ENCODE measurements at regions not wholly inside any gene's neighbourhood (a gene's known extent, or its start where the extent isn't known, plus 50 kb on each side); places are given as distances from the start of the nearest gene placed in this dataset.
A peak's percentile ranks its signal among the peaks of the same experiment; 100 is the strongest.

DNA sequence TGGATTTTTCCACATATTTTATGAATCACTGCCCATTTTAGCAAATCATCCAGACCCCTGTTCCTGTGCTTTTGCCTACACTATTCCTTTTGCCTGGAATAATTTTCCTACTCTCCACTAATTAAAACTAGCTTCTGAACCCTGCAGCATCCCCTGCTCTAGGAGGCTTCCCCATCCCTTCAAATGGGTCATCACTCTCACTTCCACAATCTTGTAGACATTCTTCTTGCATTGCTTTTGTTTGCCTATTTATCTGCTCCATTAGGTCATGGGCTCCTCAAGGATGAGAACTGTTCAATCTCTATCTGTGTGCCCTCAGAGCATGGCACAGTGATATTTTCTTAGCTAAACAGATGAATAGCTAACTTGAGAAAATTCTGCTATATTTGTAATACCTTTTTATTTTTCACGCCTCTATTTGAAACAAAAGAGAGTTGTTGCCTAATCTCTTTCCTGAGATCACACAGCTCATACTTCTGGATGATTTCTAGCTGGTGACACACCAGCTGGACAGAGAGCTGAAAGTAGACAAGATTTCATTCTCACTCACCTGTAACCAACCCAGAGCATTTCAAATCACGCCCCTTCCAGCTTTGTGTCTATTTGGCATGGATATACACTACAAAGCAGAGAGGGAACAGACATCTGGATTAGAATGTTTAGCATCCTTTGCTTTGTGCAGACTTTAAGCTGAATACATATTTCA is 466.0 kb downstream of the FOXO1 start:
- Histone ChIP-seq H3K27me3 (ENCODE audit: control insufficient read depth in 5 of 5, insufficient read depth in 4 of 5, low read length in 5 of 5) (no peaks in the 10 kb centered on the region), H3K36me3 (ENCODE audit: control insufficient read depth in 5 of 5, insufficient read depth in 5 of 5, low read length in 5 of 5) (peaks cover 0 to 2% (median 0%) of the 10 kb centered on the region in 5 donors), H3K27ac (ENCODE audit: low read depth, low read length) (no peak overlapping the region), H3K4me1 (ENCODE audit: control insufficient read depth in 5 of 5, insufficient read depth in 5 of 5, low read length in 5 of 5) (no peaks in the 10 kb centered on the region), H3K4me3 (ENCODE audit: low read depth in 1 of 5, low read length in 5 of 5) (no peak overlapping the region), H3K9me3 (ENCODE audit: control insufficient read depth in 5 of 5, low read length in 5 of 5) (peaks cover 3 to 9% (median 6%) of the 10 kb centered on the region in 5 donors), H3K9ac (ENCODE audit: low read length in 5 of 5) (no peak overlapping the region)

DNA sequence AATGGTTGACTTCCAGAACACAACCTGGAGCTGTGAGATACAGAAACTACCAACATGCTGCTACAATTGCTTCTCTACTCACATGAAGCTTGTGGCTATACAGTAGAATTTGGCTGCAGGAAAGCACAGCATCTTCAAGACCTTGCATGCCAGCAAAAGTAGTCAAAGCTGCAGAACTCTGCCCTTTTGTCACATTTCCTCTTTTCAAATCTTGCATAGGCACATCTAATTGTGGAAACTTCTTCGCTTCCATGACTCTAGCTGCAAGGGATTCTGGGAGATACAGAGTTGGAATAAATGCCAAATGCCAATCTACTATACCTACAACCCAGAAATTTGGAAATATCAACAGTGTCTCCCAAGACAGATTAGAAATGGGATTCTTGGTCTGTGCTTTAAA is 462.2 kb downstream of the FOXO1 start:
- Histone ChIP-seq H3K9ac (ENCODE audit: low read length in 5 of 5) (no peak overlapping the region), H3K4me1 (ENCODE audit: control insufficient read depth in 5 of 5, insufficient read depth in 5 of 5, low read length in 5 of 5) (peaks cover 0 to 8% (median 0%) of the 10 kb centered on the region in 5 donors), H3K4me3 (ENCODE audit: low read depth in 1 of 5, low read length in 5 of 5) (peak overlapping the region in 1 of 5 donors; percentile 10), H3K36me3 (ENCODE audit: control insufficient read depth in 5 of 5, insufficient read depth in 5 of 5, low read length in 5 of 5) (peaks cover 0 to 2% (median 0%) of the 10 kb centered on the region in 5 donors), H3K9me3 (ENCODE audit: control insufficient read depth in 5 of 5, low read length in 5 of 5) (peaks cover 3 to 9% (median 6%) of the 10 kb centered on the region in 5 donors), H3K27me3 (ENCODE audit: control insufficient read depth in 5 of 5, insufficient read depth in 4 of 5, low read length in 5 of 5) (no peaks in the 10 kb centered on the region), H3K27ac (ENCODE audit: low read depth, low read length) (no peak overlapping the region)

DNA sequence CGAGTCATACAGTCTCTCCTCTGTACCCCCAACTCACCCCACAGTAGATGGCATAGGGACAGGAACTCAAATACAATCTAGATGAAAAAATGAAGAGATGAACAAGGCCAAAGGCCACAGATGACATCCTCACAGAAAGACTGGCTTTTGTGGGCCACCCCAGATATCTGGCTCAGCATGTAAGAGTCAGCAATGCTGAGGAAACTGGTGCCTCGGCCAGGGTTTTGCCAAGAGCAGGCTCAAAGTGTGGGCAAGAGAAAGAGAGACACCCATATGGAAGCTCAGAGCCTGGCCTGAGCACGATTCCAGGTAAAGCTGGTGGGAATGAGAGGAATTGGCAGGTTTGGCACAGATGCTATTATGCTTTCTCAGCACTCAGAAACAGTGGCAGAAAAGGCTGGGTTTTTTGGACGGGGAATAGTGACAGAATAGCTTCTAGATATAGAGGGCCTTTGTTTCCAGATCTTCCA is 460.6 kb downstream of the FOXO1 start:
- Histone ChIP-seq H3K9ac (ENCODE audit: low read length in 5 of 5) (no peak overlapping the region), H3K27ac (ENCODE audit: low read depth, low read length) (no peak overlapping the region)

DNA sequence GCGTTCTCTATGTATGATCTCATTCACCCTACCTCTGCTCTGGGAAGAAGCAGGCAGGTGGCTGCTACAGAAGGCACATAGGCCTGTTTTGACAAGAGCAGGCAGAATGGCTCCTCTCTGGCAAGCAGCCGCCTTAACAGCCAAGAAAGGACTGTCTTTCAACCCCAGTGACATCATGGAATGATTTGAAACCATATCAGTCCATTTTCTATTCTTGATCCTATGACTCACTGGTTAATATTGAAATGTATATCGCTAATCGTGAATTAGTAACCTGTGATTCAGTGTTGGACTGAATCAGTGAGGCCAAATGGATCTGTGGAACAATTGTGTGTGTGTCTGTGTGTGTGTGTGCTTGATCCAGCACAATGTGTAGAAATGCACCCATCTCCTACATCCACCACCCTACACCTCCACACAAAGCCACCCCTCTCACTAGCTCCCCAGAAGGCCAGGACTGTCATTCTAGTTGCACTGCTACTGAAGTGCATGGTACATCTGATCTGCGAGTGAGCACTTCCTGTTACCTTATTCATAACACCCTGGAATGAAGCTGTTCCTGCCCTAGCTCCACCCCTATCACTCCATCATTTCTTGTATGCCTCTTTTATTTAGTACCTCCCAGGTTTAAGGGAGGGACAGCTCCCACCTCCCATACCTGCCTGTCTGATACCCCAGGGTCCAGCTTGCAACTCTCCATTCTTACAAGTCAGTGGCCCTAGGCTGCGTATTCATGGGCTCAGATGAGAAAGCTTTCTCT is 460.0 kb downstream of the FOXO1 start:
- H3K27me3 ChIP-seq (ENCODE audit: control insufficient read depth in 5 of 5, insufficient read depth in 4 of 5, low read length in 5 of 5): no peaks in the 10 kb centered on the region
- H3K9ac ChIP-seq (ENCODE audit: low read length in 5 of 5): no peak overlapping the region
- H3K36me3 ChIP-seq (ENCODE audit: control insufficient read depth in 5 of 5, insufficient read depth in 5 of 5, low read length in 5 of 5): peaks cover 0 to 2% (median 0%) of the 10 kb centered on the region in 5 donors
- no peak overlapping the region for H3K4me3 ChIP-seq (ENCODE audit: low read depth in 1 of 5, low read length in 5 of 5)
- no peak overlapping the region for H3K27ac ChIP-seq (ENCODE audit: low read depth, low read length)
- peaks cover 3 to 9% (median 6%) of the 10 kb centered on the region in 5 donors for H3K9me3 ChIP-seq (ENCODE audit: control insufficient read depth in 5 of 5, low read length in 5 of 5)
- peaks cover 0 to 8% (median 0%) of the 10 kb centered on the region in 5 donors for H3K4me1 ChIP-seq (ENCODE audit: control insufficient read depth in 5 of 5, insufficient read depth in 5 of 5, low read length in 5 of 5)

More for the DNA sequence above, 460.6 kb downstream of the FOXO1 start:
- no peak overlapping the region for H3K4me3 ChIP-seq (ENCODE audit: low read depth in 1 of 5, low read length in 5 of 5)
- peaks cover 0 to 8% (median 0%) of the 10 kb centered on the region in 5 donors for H3K4me1 ChIP-seq (ENCODE audit: control insufficient read depth in 5 of 5, insufficient read depth in 5 of 5, low read length in 5 of 5)
- H3K36me3 ChIP-seq (ENCODE audit: control insufficient read depth in 5 of 5, insufficient read depth in 5 of 5, low read length in 5 of 5): peaks cover 0 to 2% (median 0%) of the 10 kb centered on the region in 5 donors
- peaks cover 3 to 9% (median 6%) of the 10 kb centered on the region in 5 donors for H3K9me3 ChIP-seq (ENCODE audit: control insufficient read depth in 5 of 5, low read length in 5 of 5)
- H3K27me3 ChIP-seq (ENCODE audit: control insufficient read depth in 5 of 5, insufficient read depth in 4 of 5, low read length in 5 of 5): no peaks in the 10 kb centered on the region

DNA sequence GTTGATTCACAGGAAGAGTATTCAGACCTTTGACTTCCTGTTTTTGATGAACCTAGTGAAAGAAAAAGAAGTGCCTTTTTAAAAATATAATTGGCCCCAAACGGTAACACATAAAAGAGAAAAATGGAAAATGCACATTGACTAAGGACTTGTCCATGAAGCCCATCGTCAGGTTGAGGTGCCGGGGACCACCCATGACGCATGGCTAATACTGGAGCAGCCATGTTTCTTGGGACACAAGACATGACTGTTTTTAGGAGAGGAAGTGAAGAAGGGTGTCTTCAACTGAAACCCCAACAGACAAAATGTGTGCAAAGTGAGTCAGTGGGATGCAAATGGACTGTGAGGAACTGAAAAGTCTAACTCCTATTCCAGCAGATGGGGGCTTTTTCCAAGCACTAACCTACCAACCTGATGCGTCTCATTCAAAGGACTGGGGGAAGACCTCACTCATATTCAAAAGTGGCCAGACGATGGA is 459.4 kb downstream of the FOXO1 start:
- peaks cover 0 to 2% (median 0%) of the 10 kb centered on the region in 5 donors for H3K36me3 ChIP-seq (ENCODE audit: control insufficient read depth in 5 of 5, insufficient read depth in 5 of 5, low read length in 5 of 5)
- peaks cover 3 to 9% (median 6%) of the 10 kb centered on the region in 5 donors for H3K9me3 ChIP-seq (ENCODE audit: control insufficient read depth in 5 of 5, low read length in 5 of 5)
- H3K4me3 ChIP-seq (ENCODE audit: low read depth in 1 of 5, low read length in 5 of 5): no peak overlapping the region
- H3K4me1 ChIP-seq (ENCODE audit: control insufficient read depth in 5 of 5, insufficient read depth in 5 of 5, low read length in 5 of 5): peaks cover 0 to 8% (median 0%) of the 10 kb centered on the region in 5 donors
- no peak overlapping the region for H3K9ac ChIP-seq (ENCODE audit: low read length in 5 of 5)
- no peaks in the 10 kb centered on the region for H3K27me3 ChIP-seq (ENCODE audit: control insufficient read depth in 5 of 5, insufficient read depth in 4 of 5, low read length in 5 of 5)
- no peak overlapping the region for H3K27ac ChIP-seq (ENCODE audit: low read depth, low read length)

DNA sequence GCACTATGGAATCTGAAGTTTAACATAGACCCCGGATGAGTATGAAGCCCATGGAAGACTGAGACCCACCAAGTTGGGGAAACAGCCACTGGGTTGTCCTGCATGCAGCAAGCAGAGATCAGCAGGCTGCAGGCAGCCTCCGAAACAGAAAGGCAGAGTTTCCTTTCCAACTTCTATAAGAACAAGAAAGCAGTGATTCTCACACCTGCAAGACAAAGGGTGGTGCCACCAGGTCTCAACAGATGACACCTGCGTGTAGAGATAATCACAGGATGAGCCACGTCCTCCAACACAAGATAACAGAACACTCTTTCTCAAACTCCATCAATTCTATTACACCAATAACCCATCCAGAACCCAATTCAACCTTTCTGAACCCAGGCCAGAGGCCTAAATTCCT is 457.9 kb downstream of the FOXO1 start:
- Histone ChIP-seq H3K9ac (ENCODE audit: low read length in 5 of 5) (no peak overlapping the region), H3K9me3 (ENCODE audit: control insufficient read depth in 5 of 5, low read length in 5 of 5) (peaks cover 3 to 9% (median 6%) of the 10 kb centered on the region in 5 donors), H3K36me3 (ENCODE audit: control insufficient read depth in 5 of 5, insufficient read depth in 5 of 5, low read length in 5 of 5) (peaks cover 0 to 2% (median 0%) of the 10 kb centered on the region in 5 donors), H3K4me3 (ENCODE audit: low read depth in 1 of 5, low read length in 5 of 5) (no peak overlapping the region), H3K4me1 (ENCODE audit: control insufficient read depth in 5 of 5, insufficient read depth in 5 of 5, low read length in 5 of 5) (peaks cover 0 to 8% (median 0%) of the 10 kb centered on the region in 5 donors), H3K27ac (ENCODE audit: low read depth, low read length) (no peak overlapping the region), H3K27me3 (ENCODE audit: control insufficient read depth in 5 of 5, insufficient read depth in 4 of 5, low read length in 5 of 5) (no peaks in the 10 kb centered on the region)

DNA sequence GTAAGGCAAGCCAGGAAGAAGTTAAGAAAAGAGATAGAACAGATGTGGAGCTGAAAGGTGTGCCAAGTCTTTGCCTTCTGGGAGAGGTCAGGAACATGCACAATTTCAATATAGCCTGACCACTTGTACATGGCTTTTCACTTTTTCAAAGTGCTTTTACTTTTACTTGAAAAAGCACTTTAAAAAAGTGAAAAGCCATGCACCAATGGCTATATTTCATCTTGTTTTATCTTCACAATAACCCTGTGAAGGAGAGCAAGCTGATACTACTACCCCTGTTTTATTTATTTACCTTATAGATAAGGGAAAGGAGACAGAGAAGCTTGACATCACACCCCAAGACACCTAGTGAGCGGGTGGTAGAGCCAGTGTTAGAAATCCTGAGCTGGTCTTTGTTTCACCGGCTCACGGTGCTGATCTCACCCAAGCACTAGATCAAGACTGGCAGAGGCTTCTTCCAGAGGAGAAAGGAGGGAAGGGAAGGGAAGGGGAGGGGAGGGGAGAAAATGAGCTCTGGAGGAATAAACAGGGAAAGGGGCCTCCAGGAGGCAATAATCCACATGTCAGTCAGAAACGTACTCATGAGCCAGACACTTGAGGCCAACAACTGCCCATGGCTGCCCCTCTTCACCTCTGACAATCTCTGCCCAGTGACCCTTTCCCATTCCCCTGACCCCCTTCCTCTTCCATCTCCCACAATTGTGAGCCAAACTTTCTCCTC is 455.4 kb downstream of the FOXO1 start:
- Histone ChIP-seq H3K9ac (ENCODE audit: low read length in 5 of 5) (no peak overlapping the region), H3K4me3 (ENCODE audit: low read depth in 1 of 5, low read length in 5 of 5) (no peak overlapping the region), H3K27me3 (ENCODE audit: control insufficient read depth in 5 of 5, insufficient read depth in 4 of 5, low read length in 5 of 5) (no peaks in the 10 kb centered on the region), H3K27ac (ENCODE audit: low read depth, low read length) (no peak overlapping the region), H3K9me3 (ENCODE audit: control insufficient read depth in 5 of 5, low read length in 5 of 5) (no peaks in the 10 kb centered on the region), H3K36me3 (ENCODE audit: control insufficient read depth in 5 of 5, insufficient read depth in 5 of 5, low read length in 5 of 5) (no peaks in the 10 kb centered on the region), H3K4me1 (ENCODE audit: control insufficient read depth in 5 of 5, insufficient read depth in 5 of 5, low read length in 5 of 5) (peaks cover 0 to 8% (median 0%) of the 10 kb centered on the region in 5 donors)

DNA sequence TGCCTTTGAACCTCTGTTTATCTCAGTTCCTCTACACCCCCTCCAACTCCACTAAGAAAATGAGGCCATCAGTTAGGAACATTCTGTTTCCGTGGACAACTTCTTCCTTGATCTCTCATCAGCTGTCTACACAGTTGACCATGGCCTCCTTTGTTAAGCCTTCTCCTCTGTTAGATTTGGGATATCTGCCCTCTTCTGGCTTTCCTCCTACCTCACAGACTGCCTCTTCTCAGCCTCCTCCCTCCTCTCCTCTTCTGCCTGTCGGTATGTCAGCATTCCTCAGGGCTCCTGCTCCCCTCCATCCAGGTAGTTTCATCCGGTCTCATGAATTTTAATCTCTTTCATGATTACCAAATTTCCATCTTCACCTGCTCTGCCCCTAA is 454.9 kb downstream of the FOXO1 start:
- peaks cover 0 to 5% (median 0%) of the 10 kb centered on the region in 5 donors for H3K4me1 ChIP-seq (ENCODE audit: control insufficient read depth in 5 of 5, insufficient read depth in 5 of 5, low read length in 5 of 5)
- no peaks in the 10 kb centered on the region for H3K27me3 ChIP-seq (ENCODE audit: control insufficient read depth in 5 of 5, insufficient read depth in 4 of 5, low read length in 5 of 5)
- no peaks in the 10 kb centered on the region for H3K36me3 ChIP-seq (ENCODE audit: control insufficient read depth in 5 of 5, insufficient read depth in 5 of 5, low read length in 5 of 5)
- no peak overlapping the region for H3K4me3 ChIP-seq (ENCODE audit: low read depth in 1 of 5, low read length in 5 of 5)
- H3K9ac ChIP-seq (ENCODE audit: low read length in 5 of 5): no peak overlapping the region
- no peaks in the 10 kb centered on the region for H3K9me3 ChIP-seq (ENCODE audit: control insufficient read depth in 5 of 5, low read length in 5 of 5)
- H3K27ac ChIP-seq (ENCODE audit: low read depth, low read length): no peak overlapping the region

DNA sequence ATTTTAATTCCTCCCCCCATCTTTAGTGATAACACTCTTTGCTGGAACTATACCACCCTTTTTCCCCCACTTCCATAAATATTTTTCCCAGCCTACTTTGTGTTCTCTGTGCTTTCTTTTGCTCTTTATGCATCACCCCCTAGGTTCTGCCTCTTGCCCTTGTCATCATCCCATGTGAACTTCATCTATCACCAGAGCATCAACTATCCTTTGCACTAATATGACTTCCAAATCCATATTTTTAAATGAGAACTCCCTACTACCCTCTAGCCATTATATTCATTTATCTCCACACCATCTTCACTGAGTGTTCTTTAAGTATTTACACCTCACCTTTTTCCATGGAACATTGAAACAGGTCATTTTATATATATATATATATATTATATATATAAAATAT is 452.7 kb downstream of the FOXO1 start:
- Histone ChIP-seq H3K4me1 (ENCODE audit: control insufficient read depth in 5 of 5, insufficient read depth in 5 of 5, low read length in 5 of 5) (no peaks in the 10 kb centered on the region), H3K27ac (ENCODE audit: low read depth, low read length) (no peak overlapping the region), H3K4me3 (ENCODE audit: low read depth in 1 of 5, low read length in 5 of 5) (no peak overlapping the region), H3K9ac (ENCODE audit: low read length in 5 of 5) (no peak overlapping the region), H3K27me3 (ENCODE audit: control insufficient read depth in 5 of 5, insufficient read depth in 4 of 5, low read length in 5 of 5) (no peaks in the 10 kb centered on the region), H3K9me3 (ENCODE audit: control insufficient read depth in 5 of 5, low read length in 5 of 5) (no peaks in the 10 kb centered on the region), H3K36me3 (ENCODE audit: control insufficient read depth in 5 of 5, insufficient read depth in 5 of 5, low read length in 5 of 5) (no peaks in the 10 kb centered on the region)

Data from subcutaneous abdominal adipose tissue (tissue), 5 donors.